CD14-positive monocyte (primary cell): ENCODE measurements at regions not wholly inside any gene's neighbourhood (a gene's known extent, or its start where the extent isn't known, plus 50 kb on each side); places are given as distances from the start of the nearest gene placed in this dataset.

Experiments used
- DNase-seq, 3 donors: peaks; one replicate each; pipeline ENCODE4 v3.0.0-alpha.2; 2011 to 2022
- H2AFZ ChIP-seq: 2 replicates; pipeline ENCODE4 v1.6.0; 2012; ENCODE audit warnings: mild to moderate bottlenecking, low read depth, low read length, inconsistent platforms; ENCODE audit not compliant: insufficient read depth, poor library complexity, severe bottlenecking
- H3K27ac ChIP-seq, 2 donors: 1 replicate in 1 of 2; 2 replicates in 1 of 2; pipeline ENCODE4 v1.5.1; 2012 to 2013; ENCODE audit warnings: low read length in 2 of 2, control low read depth in 1 of 2, inconsistent platforms in 1 of 2, low read depth in 1 of 2, mild to moderate bottlenecking in 1 of 2
- H3K27me3 ChIP-seq, 2 donors: one replicate each; pipeline versions ENCODE4 v1.6.0 to v1.6.1; 2011 to 2013; ENCODE audit warnings: low read length in 2 of 2; ENCODE audit not compliant: control insufficient read depth in 2 of 2, insufficient read depth in 2 of 2
- H3K36me3 ChIP-seq, 2 donors: replicated peaks in 1 of 2; 1 replicate in 1 of 2; 2 replicates in 1 of 2; pipeline versions ENCODE4 v1.5.1 to v1.6.1; 2012 to 2013; ENCODE audit warnings: low read length in 2 of 2, control low read depth in 1 of 2, inconsistent platforms in 1 of 2, mild to moderate bottlenecking in 1 of 2; ENCODE audit not compliant: insufficient read depth in 2 of 2, control insufficient read depth in 1 of 2
- H3K4me1 ChIP-seq, 2 donors: 1 replicate in 1 of 2; 2 replicates in 1 of 2; pipeline versions ENCODE4 v1.5.1 to v1.6.1; 2012 to 2013; ENCODE audit warnings: low read length in 2 of 2, control low read depth in 1 of 2, inconsistent platforms in 1 of 2, mild to moderate bottlenecking in 1 of 2, moderate library complexity in 1 of 2; ENCODE audit not compliant: insufficient read depth in 2 of 2, control insufficient read depth in 1 of 2
- H3K4me2 ChIP-seq: replicated peaks from 2 replicates; pipeline ENCODE3; 2012; ENCODE audit warnings: low read length, moderate library complexity, mild to moderate bottlenecking; ENCODE audit not compliant: poor library complexity, severe bottlenecking; ENCODE audit errors: extremely low read depth
- H3K4me3 ChIP-seq, 3 experiments: fragments of 200-600 bp in 1 of 3; sonication (generic) in 1 of 3; replicated peaks in 1 of 3; 1 replicate in 2 of 3; 2 replicates in 1 of 3; pipeline ENCODE4 v1.5.1; 2011 to 2013; ENCODE audit warnings: low read length in 3 of 3, mild to moderate bottlenecking in 3 of 3, control low read depth in 2 of 3, low read depth in 2 of 3, inconsistent platforms in 1 of 3, moderate library complexity in 1 of 3
- H3K79me2 ChIP-seq: 2 replicates; pipeline ENCODE4 v1.6.0; 2012; ENCODE audit warnings: mild to moderate bottlenecking, control low read depth, inconsistent platforms, low read length, moderate library complexity; ENCODE audit not compliant: insufficient read depth
- H3K9ac ChIP-seq: 2 replicates; pipeline ENCODE4 v1.6.0; 2017; ENCODE audit warnings: low read length, mild to moderate bottlenecking; ENCODE audit not compliant: insufficient read depth, poor library complexity, severe bottlenecking
- H3K9me3 ChIP-seq, 2 donors: replicated peaks in 1 of 2; 1 replicate in 1 of 2; 2 replicates in 1 of 2; pipeline versions ENCODE4 v1.5.1 to v1.6.1; 2012 to 2013; ENCODE audit warnings: low read length in 2 of 2, control low read depth in 1 of 2; ENCODE audit not compliant: control insufficient read depth in 1 of 2, insufficient read depth in 1 of 2
- H4K20me1 ChIP-seq: 2 replicates; pipeline ENCODE4 v1.6.0; 2012; ENCODE audit warnings: mild to moderate bottlenecking, low read length, control low read depth, moderate library complexity; ENCODE audit not compliant: insufficient read depth
- H3K27ac Mint-ChIP-seq, 7 donors: one replicate each; pipeline ENCODE4 v1.8.0; 2020; ENCODE audit warnings: mild to moderate bottlenecking in 7 of 7, mixed read lengths in 7 of 7, moderate library complexity in 6 of 7, inconsistent platforms in 2 of 7
- H3K27me3 Mint-ChIP-seq, 3 donors: one replicate each; pipeline ENCODE4 v1.8.0; 2021 to 2022; ENCODE audit warnings: low read depth in 3 of 3, mild to moderate bottlenecking in 3 of 3, mixed read lengths in 3 of 3, moderate library complexity in 3 of 3, inconsistent platforms in 1 of 3
- H3K36me3 Mint-ChIP-seq, 2 donors: one replicate each; pipeline ENCODE4 v1.8.0; 2020; ENCODE audit warnings: mixed read lengths in 2 of 2, inconsistent platforms in 1 of 2, mild to moderate bottlenecking in 1 of 2
- H3K4me1 Mint-ChIP-seq: one replicate; pipeline ENCODE4 v1.8.0; 2020; ENCODE audit warnings: mild to moderate bottlenecking, mixed read lengths
- H3K4me3 Mint-ChIP-seq, 2 donors: one replicate each; pipeline ENCODE4 v1.8.0; 2020; ENCODE audit warnings: mild to moderate bottlenecking in 2 of 2, mixed read lengths in 2 of 2, moderate library complexity in 1 of 2
- H3K9me3 Mint-ChIP-seq, 7 donors: one replicate each; pipeline ENCODE4 v1.8.0; 2020 to 2022; ENCODE audit warnings: mixed read lengths in 7 of 7, mild to moderate bottlenecking in 6 of 7, moderate library complexity in 6 of 7, inconsistent platforms in 2 of 7
- WGBS: methylation state at CpG from one replicate; pipeline ENCODE4 v1.1.5; 2013; ENCODE audit warnings: missing lambda C conversion rate; ENCODE audit not compliant: insufficient coverage; 5-methylcytosine and 5-hydroxymethylcytosine counted together
- intact Hi-C, 2 donors: fragments of 100-400 bp; cut with micrococcal nuclease; formaldehyde crosslinking; loops; one replicate each; pipeline versions ENCODE4 v1.15.0 to v1.15.1; 2023
- TF ChIP-seq, protein P1 (sequence below): fragments of 200-600 bp; IDR thresholded peaks from one replicate; pipeline ENCODE4 v1.8.0; 2022; ENCODE audit warnings: antibody characterized with exemption, mild to moderate bottlenecking

DNA sequence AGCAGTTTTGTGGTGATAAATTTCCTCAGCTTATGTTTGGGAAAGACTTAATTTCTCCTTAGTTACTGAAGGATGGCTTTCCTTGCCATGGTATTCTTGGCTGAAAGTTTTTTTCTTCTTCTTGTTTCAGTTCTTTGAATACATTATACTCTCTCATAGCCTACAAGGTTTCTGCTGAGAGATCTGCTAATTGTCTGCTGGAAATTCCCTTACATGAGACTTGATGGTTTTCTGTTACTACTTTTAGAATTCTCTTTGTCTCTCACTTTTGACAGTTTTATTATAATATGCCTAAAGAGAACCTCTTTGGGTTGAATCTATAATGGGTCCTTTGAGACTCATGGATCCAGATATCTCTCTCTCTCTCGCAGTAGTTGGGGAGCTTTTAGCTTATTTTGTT is 693.6 kb downstream of the PRELID2 start:
- Mint-ChIP-seq H3K27me3 (peaks cover 0 to 2% (median 0%) of the 10 kb centered on the region in 3 donors), H3K36me3 (no peaks in the 10 kb centered on the region), H3K4me3 (no peak overlapping the region), H3K27ac (no peak overlapping the region), H3K9me3 (peaks cover 0 to 17% (median 3%) of the 10 kb centered on the region in 7 donors), H3K4me1 (no peaks in the 10 kb centered on the region)
- Histone ChIP-seq H3K79me2 (no peaks in the 10 kb centered on the region), H3K36me3 (no peaks in the 10 kb centered on the region), H3K4me2 (no peak overlapping the region), H3K27me3 (no peaks in the 10 kb centered on the region), H2AFZ (no peak overlapping the region), H3K4me3 (no peak overlapping the region), H4K20me1 (no peaks in the 10 kb centered on the region), H3K9ac (no peak overlapping the region), H3K4me1 (no peaks in the 10 kb centered on the region), H3K27ac (no peak overlapping the region), H3K9me3 (peaks cover 0 to 9% of the 10 kb centered on the region in 2 donors)
- intact Hi-C loops, result no loop called here
- no peak for DNase-seq
- TF ChIP-seq, protein P1, sequence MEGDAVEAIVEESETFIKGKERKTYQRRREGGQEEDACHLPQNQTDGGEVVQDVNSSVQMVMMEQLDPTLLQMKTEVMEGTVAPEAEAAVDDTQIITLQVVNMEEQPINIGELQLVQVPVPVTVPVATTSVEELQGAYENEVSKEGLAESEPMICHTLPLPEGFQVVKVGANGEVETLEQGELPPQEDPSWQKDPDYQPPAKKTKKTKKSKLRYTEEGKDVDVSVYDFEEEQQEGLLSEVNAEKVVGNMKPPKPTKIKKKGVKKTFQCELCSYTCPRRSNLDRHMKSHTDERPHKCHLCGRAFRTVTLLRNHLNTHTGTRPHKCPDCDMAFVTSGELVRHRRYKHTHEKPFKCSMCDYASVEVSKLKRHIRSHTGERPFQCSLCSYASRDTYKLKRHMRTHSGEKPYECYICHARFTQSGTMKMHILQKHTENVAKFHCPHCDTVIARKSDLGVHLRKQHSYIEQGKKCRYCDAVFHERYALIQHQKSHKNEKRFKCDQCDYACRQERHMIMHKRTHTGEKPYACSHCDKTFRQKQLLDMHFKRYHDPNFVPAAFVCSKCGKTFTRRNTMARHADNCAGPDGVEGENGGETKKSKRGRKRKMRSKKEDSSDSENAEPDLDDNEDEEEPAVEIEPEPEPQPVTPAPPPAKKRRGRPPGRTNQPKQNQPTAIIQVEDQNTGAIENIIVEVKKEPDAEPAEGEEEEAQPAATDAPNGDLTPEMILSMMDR, result no peak
- WGBS, result no CpG with 5 or more reads among the region's 1 CpG

DNA sequence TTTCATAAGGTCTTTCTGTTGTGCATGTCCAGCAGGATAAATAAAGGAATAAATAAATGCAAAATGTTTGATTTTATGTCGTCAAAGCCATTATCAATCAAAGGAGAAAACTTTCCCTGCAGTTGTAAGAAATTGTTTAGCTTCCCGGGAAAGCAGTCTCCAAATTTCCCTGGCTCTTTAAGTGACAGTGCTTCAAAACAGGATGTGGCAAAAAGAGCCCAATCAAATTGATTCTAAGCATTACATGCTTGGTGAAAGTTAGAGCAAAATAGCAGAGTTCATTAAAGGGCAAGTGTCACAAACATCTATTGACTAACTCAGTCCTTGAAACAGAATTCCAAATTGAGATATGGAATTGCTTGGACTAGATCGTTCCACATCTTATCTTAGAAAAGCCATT is 704.1 kb downstream of the PRELID2 start:
- TF ChIP-seq, protein P1, result no peak
- H3K79me2 ChIP-seq, result no peaks in the 10 kb centered on the region

More for the DNA sequence above, 704.1 kb downstream of the PRELID2 start:
- DNase-seq, result no peak
- Histone ChIP-seq H3K4me1 (no peaks in the 10 kb centered on the region), H3K27me3 (no peaks in the 10 kb centered on the region), H2AFZ (no peak overlapping the region), H3K4me3 (no peak overlapping the region), H3K9ac (no peak overlapping the region), H3K9me3 (peaks cover 0 to 5% of the 10 kb centered on the region in 2 donors), H4K20me1 (no peaks in the 10 kb centered on the region), H3K4me2 (no peak overlapping the region), H3K36me3 (no peaks in the 10 kb centered on the region), H3K27ac (no peak overlapping the region)
- H3K27me3 Mint-ChIP-seq, result no peaks in the 10 kb centered on the region
- intact Hi-C loops, result no loop called here
- peaks cover 0 to 2% (median 0%) of the 10 kb centered on the region in 7 donors for H3K9me3 Mint-ChIP-seq
- no peaks in the 10 kb centered on the region for H3K36me3 Mint-ChIP-seq
- 57% methylated on average over 2 of the region's 3 CpGs for WGBS
- no peak overlapping the region for H3K27ac Mint-ChIP-seq
- no peaks in the 10 kb centered on the region for H3K4me1 Mint-ChIP-seq
- no peak overlapping the region for H3K4me3 Mint-ChIP-seq
